ENCODE measurements at regions not wholly inside any gene's neighbourhood (a gene's known extent, or its start where the extent isn't known, plus 50 kb on each side); places are given as distances from the start of the nearest gene placed in this dataset.

- DNase-seq: no peak
Measured at GRCh38 chr14:104292084-104292970, 153.9 kb downstream of the KIF26A start.

GRCh38 chr14:104293231-104293841 is 154.9 kb downstream of the KIF26A start:
- no peak for DNase-seq

GRCh38 chr14:104293851-104294627 is 155.7 kb downstream of the KIF26A start:
- no peak for DNase-seq

GRCh38 chr14:104294628-104294982 is 156.2 kb downstream of the KIF26A start:
- no peak for DNase-seq

DNA sequence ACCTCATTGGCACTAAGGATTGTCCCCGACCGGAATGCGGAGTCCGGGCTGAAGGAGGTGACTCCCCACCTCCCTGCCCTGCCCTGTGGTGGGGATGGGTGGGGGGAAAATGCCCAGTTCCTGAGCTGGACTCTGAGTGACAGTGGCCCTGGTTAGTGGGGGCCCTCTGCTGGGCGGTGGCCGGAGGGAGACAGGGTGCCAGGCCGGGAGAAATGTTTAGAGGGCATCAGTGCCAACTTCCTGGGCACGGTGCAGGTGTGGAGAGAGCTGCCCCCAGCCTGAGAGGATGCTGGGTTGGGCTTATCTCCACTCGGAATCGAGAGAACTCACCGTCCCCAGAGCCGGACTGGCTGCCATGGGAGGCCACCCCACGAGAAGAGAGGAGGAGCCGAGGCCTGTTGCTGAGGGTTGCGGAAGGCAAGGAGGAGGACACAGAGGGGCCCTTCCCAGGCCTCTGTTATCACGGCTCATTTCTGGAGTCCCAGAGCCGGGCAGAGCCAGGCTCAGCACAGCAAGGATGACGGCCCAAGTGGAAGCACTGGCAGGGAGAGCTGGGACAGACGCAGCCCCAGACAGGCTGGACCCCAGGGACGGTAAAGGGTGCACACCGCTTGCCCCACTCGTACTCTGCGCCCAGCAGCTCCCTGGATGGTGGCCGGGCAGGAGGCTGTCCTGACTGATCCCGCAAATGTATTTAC is 156.7 kb downstream of the KIF26A start:
- no peak for DNase-seq

DNA sequence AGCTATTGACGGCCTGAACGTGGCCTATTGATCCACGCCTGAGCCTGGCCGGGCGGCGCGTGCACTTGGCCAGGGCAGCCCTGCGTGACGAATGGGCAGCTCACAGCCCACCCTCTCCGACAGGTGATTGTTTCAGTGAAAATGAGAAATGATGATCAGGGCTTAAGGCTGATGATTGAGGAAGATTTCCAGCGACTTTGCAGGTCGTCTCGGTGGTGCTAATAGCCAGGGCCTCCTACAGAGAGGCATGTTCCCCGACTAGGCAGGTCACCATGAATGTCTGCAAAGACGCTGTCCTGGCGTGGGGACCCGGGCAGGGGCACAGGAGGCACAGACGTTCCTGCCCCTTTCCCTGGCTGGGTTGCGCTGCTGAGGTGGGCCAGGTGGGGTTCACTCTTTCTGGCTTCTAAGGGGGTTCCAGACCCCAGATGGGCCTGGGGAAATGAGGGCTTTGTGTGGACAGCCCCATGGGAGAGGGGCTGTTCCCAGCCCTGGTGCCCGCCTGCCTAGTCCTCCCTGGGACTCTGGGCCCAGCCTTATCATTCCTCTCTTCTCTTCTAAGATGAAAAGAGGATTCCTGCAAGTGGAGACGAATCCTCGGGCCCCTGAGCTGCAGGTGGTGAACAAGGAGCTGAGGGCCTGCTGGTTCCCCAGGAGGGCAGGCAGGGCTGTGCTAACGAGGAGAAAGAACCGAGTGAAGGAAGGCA is 157.4 kb downstream of the KIF26A start:
- DNase-seq: no peak

- DNase-seq: no peak
Measured at GRCh38 chr14:104296388-104297312, 158.3 kb downstream of the KIF26A start.

- no peak for DNase-seq
Measured at GRCh38 chr14:104297313-104297704, 158.9 kb downstream of the KIF26A start.

GRCh38 chr14:104297721-104298401 is 159.5 kb downstream of the KIF26A start:
- DNase-seq: no peak

DNA sequence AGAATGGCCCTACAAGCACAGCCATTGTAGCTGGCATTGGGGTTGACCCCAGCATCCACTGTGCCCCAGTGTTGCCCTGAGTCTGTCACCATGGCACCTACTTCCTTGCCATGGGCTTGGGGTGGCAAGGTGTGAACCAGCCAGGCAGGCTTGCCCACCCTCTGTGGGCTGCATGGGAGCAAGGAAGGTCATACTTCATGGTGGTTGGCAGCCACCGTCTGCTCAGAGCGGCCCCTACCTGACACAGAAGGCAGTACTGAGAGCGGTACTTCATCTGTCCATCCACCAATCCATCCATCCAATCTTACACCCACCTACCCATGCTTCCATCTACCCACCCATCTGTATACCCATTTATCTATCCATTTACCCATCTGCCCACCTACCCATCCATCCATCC is 160.1 kb downstream of the KIF26A start:
- DNase-seq: no peak

- no peak for DNase-seq
Measured at GRCh38 chr14:104299993-104300761, 161.8 kb downstream of the KIF26A start.

DNA sequence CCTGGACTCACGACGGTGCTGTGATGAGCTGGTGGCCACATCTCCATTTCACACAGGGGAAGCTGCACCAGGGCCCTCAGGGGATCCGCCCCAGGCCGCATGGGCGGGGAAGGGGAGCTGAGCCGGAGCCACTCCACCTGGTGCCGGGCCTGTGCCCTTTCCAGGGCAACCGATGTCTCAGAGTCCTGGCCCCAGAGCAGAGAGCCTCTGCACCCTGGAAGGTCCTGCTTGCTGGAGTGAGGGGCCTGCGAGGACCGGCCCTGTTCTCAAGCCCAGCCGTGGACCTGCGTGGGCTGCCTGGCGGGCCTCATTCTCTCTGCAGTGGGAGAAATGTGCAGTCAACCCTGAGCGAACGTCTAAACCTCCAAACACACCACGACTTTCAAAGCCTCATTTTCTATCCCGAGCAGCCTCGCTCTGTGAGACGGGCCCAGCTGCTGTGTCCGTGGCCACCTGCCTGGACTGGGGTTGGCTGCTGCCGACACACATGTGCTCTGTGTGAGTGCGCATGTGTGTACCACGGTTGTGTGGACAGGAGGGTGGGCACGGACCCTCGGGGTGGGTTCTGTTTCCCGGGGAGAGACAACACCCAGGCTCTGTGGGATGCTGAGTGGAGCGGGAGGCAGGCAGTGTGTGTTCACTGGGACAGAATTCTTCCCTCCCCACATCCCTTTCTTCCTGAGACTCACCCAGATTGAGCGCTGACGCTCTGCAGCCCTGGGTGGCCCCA is 163.5 kb downstream of the KIF26A start:
- DNase-seq: no peak

DNA sequence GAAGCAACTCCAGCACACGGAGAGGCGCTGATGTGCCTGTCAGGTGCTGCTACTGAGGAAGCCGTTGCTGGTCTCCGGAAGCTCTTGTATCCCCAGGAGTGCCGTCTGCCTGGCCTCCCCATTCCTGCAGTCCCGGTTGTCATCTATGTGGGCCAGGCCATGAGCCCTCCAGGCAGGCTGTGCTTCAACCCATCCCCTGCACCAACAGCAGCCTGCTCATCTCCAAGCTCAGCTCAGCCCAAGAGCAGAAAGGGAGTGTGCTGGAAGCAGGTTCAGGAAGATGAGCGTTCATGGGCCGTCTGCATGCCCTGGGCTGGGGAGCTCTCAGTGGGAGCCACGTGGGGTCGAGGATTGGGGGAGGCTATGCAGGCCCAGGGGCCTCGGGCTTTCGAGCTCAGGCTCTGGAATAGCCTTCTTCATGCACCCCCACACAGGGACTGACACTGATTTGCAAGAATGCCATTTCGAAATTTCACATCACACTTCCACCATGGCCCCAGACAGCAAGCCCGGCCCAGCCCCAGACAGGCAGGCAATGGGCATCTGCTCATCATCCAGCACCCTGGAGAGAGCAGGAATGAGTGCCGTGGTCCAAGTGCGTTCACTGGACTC is 164.5 kb downstream of the KIF26A start:
- no peak for DNase-seq

DNA sequence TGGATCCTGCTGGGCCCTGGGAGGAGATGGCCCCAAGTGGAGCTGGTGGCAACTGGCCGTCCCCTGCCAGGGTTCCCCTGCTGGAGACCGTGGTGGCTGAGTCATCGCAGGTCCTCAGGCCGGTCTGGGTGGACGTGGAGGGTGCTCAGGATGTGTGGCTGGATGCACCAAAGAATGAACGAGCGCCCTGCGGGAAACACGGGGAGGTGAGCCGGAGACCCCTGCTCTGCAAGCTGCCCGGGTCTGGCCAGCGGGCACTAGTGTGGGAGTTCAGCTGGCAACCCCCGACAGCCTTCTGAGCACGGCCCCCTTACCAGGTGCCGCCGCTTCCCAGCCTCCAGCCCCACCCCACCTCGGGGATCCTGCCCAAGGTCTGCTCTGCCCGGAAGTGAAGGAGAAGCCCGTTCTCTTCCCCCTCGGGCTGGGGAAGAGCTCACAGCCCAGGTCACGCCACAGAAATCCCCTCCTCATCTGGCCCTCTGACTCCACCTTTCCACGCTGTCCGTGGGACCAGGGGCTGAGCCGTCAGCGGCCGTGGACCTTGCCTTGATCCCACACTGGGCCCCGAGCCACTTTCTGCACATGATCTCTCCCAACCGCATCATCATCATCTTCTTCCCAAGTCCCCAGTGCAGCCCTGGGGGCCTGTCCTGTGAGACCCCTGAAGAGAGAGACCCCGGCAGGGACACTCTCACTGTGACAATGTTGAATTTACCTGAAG is 165.5 kb downstream of the KIF26A start:
- DNase-seq: no peak

DNA sequence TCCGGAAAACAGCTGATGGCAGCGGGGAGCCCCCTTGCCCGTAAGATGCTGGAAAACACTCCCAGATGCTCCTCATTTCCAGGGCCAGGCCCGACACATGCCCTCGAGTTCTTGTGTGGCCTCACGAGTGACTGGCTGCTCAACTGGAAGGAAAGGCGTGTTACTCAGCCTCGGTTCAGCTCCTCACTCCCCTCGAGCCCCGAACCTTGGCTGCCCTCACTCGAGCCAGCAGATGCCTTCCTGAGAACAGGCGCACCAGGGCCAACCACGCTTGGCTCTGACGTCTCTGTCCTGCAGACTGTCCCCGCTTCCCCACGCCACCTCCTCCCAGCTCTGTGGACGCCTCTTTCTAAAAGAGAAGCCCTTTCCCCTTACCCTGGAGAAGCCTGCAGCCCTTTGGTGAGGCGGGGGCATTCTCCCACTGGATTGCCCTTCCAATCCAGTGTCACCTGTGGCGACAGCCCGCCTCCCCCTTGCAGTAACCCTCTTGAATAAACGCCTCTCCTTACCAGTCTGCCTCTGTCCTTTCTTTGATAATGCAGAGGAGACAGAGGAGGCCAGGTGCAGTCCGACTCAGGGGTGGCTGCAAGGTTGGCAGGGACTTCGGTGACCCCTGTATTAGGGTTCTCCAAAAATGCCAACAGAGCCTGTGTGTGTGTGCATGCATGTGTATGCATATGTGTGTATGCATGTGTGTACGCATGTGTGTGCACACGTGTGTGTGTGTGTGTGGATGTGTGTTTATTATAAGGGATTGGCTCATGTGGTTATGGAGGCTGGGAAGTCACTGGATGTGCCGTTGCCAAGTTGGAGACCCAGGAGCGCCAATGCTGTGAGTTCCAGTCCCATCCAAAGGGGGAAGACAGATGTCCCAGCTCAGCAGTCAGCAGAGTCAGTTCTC is 166.3 kb downstream of the KIF26A start:
- DNase-seq: no peak

DNA sequence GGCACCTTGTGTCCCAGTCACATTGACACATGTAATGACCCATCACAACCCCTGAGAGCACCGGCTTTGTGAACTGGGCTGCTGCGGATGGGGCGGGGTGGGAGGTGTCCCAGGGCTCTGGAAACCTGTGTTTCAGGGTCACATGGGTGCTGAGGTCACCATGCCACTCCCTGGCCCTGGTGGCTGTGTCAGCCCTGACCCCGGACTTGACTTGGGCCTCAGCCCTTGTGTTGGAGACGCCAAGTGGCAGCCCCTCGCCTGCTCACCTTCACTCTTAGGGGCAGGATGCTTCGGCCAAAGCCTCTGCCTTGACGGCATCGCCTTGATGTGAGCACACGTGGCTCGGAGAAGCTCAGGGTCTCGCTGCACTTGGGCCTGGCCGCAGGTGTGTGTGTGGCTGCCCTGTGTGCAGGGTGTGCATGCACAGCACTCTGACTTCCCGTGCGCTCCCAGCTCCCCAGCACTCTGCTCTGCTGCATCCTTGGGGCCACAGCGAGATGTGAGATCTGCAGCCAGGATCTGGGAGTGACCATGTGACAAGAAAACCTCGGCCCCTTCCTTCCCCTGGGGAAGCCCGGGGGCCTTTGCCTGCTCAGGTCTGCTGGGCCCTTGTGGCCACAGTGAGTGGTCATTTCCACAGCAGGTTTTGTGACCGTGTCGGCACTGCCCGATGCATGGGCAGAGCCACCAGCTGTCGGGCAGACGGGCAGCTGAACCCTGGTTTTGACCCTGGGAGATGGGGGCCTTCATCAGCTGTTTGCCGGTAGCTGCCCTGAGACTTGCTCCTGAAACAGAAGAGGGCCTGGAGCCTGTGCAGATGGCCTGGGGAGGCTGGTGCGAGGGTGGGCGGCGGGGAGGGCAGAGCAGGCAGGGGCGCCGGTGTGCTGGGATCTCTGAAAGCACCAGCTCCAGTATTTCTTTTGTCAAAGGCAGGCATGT is 167.4 kb downstream of the KIF26A start:
- no peak for DNase-seq
